Stimulated activated memory B cell treated with anti-CD40 and anti-IgM and Interleukin-4, amounts not matched to agents 10 μg/mL and 1 μg/mL and 100 μg/mL, for 72 hours (primary cell): ENCODE measurements at regions not wholly inside any gene's neighbourhood (a gene's known extent, or its start where the extent isn't known, plus 50 kb on each side); places are given as distances from the start of the nearest gene placed in this dataset.

ENCODE experiments used
- ATAC-seq: fragments of 150-1000 bp; cut with Tn5 transposase; 2 replicates; pipeline ENCODE4 v1.10.0; 2021
- H3K27ac Mint-ChIP-seq: one replicate; pipeline ENCODE4 v1.8.0; 2022; ENCODE audit warnings: mild to moderate bottlenecking, mixed read lengths
- H3K27me3 Mint-ChIP-seq: one replicate; pipeline ENCODE4 v1.8.0; 2022; ENCODE audit warnings: mixed read lengths
- H3K36me3 Mint-ChIP-seq: one replicate; pipeline ENCODE4 v1.8.0; 2022; ENCODE audit warnings: mixed read lengths
- H3K4me1 Mint-ChIP-seq: one replicate; pipeline ENCODE4 v1.8.0; 2022; ENCODE audit warnings: mixed read lengths
- H3K4me3 Mint-ChIP-seq: one replicate; pipeline ENCODE4 v1.8.0; 2022; ENCODE audit warnings: mild to moderate bottlenecking, moderate library complexity, mixed read lengths
- H3K9me3 Mint-ChIP-seq: one replicate; pipeline ENCODE4 v1.8.0; 2022; ENCODE audit warnings: mixed read lengths

- Mint-ChIP-seq H3K9me3 (no peaks in the 10 kb centered on the region), H3K4me3 (no peak overlapping the region), H3K27ac (no peak overlapping the region), H3K27me3 (no peaks in the 10 kb centered on the region), H3K4me1 (no peaks in the 10 kb centered on the region), H3K36me3 (no peaks in the 10 kb centered on the region)
- no peak for ATAC-seq
Measured at GRCh38 chr5:33371660-33372059, 69.1 kb upstream of the TARS1 start.

DNA sequence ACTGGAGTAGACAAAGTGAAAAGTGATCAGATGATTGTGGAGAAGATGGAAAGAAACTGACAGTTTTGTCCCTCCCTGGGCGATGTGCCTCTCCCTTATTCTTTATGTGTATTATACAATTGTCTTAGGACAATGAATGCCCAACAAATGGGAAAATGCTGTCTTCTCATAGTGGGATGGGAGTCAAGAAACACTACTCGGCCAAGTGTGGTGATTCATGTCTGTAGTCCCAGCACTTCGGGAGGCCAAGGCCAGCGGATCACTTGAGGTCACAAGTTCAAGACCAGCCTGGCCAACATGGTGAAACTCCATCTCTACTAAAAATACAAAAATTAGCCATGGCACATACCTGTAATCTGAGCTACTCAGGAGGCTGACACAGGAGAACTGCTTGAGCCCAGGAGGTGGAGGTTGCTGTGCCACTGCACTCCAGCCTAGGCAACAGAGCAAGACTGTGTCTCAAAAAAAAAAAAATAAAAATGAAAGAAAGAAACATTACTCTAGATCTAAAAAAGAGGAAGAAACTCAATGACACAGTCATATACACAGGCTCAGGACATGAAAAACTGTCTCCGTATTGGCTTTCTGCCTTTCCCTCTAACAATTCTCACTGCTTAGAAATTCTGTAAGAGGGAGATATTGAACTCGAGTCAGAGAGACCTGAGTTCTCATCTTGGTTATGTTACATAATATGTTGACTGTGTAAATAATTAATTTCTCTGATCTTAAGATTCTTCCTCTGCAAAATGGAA is 67.9 kb upstream of the TARS1 start:
- ATAC-seq = no peak

GRCh38 chr5:33375900-33376299 is 64.9 kb upstream of the TARS1 start:
- no peaks in the 10 kb centered on the region for H3K9me3 Mint-ChIP-seq
- no peak for ATAC-seq
- H3K4me1 Mint-ChIP-seq = no peaks in the 10 kb centered on the region
- H3K27ac Mint-ChIP-seq = no peak overlapping the region
- H3K36me3 Mint-ChIP-seq = no peaks in the 10 kb centered on the region
- no peak overlapping the region for H3K4me3 Mint-ChIP-seq
- H3K27me3 Mint-ChIP-seq = no peaks in the 10 kb centered on the region

More for the DNA sequence above, 67.9 kb upstream of the TARS1 start:
- H3K27me3 Mint-ChIP-seq = no peaks in the 10 kb centered on the region
- no peak overlapping the region for H3K4me3 Mint-ChIP-seq
- no peaks in the 10 kb centered on the region for H3K4me1 Mint-ChIP-seq
- H3K27ac Mint-ChIP-seq = no peak overlapping the region
- H3K9me3 Mint-ChIP-seq = no peaks in the 10 kb centered on the region
- no peaks in the 10 kb centered on the region for H3K36me3 Mint-ChIP-seq

- Mint-ChIP-seq H3K4me3 (no peak overlapping the region), H3K27me3 (peaks cover 9% of the 10 kb centered on the region), H3K9me3 (peaks cover 6% of the 10 kb centered on the region), H3K4me1 (no peaks in the 10 kb centered on the region), H3K27ac (no peak overlapping the region), H3K36me3 (no peaks in the 10 kb centered on the region)
- no peak for ATAC-seq
Measured at GRCh38 chr5:33379757-33380156, 61.0 kb upstream of the TARS1 start.

DNA sequence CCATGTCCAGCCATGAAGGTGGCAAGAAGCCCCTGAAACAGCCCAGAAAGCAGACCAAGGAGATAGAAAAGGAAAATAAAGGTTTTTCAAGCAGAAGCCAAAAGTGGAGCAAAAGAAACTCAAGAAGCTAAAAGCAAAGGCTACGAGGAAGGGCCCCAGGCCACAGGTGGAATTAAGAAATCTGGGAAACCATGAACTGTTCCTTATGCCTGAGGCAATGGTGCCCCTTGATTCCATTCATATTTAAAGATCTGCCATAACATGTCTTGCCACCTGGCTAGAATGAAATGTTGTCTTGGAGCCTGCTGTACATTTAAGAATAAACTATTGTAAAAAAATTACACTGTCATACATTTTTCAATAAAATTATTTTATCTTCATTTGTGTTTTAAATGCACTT is 59.5 kb upstream of the TARS1 start:
- Mint-ChIP-seq H3K9me3 (peaks cover 14% of the 10 kb centered on the region), H3K4me3 (no peak overlapping the region), H3K36me3 (no peaks in the 10 kb centered on the region), H3K4me1 (no peaks in the 10 kb centered on the region), H3K27ac (no peak overlapping the region), H3K27me3 (peaks cover 9% of the 10 kb centered on the region)
- no peak for ATAC-seq
